ENCODE measurements at regions not wholly inside any gene's neighbourhood (a gene's known extent, or its start where the extent isn't known, plus 50 kb on each side); places are given as distances from the start of the nearest gene placed in this dataset.
A peak's percentile ranks its signal among the peaks of the same experiment; 100 is the strongest.
"Not testable (repeated sequence)": the region's sequence is repeated elsewhere in the genome, so short reads cannot be mapped to it uniquely, and the experiment has no call there.

GRCh38 chr7:67918158-67918557 is 921.5 kb downstream of the TYW1 start:
- DNase-seq, result no peak

- DNase-seq, result no peak
Measured at GRCh38 chr7:67923286-67923685, 926.7 kb downstream of the TYW1 start.

GRCh38 chr7:67928141-67928540 is 931.5 kb downstream of the TYW1 start:
- DNase-seq, result no peak

- not testable (repeated sequence) for DNase-seq
Measured at GRCh38 chr7:67936447-67936846, 939.8 kb downstream of the TYW1 start.

- no peak for DNase-seq
Measured at GRCh38 chr7:67940400-67940799, 943.8 kb downstream of the TYW1 start.

GRCh38 chr7:67947191-67947590 is 950.6 kb downstream of the TYW1 start:
- DNase-seq, result no peak

- DNase-seq, result no peak
Measured at GRCh38 chr7:67947646-67948045, 951.0 kb downstream of the TYW1 start.

GRCh38 chr7:67950321-67951083 is 953.9 kb downstream of the TYW1 start:
- DNase-seq, result no peak

GRCh38 chr7:67955061-67955460 is 958.4 kb downstream of the TYW1 start:
- DNase-seq, result no peak

GRCh38 chr7:67962863-67963262 is 966.2 kb downstream of the TYW1 start:
- DNase-seq, result no peak

- no peak for DNase-seq
Measured at GRCh38 chr7:67976490-67976889, 979.9 kb downstream of the TYW1 start.

- peak in 1 of 2 experiments; percentile 18 for DNase-seq
Measured at GRCh38 chr7:67983486-67983885, 986.9 kb downstream of the TYW1 start.

GRCh38 chr7:67984326-67984725 is 987.7 kb downstream of the TYW1 start:
- no peak for DNase-seq

GRCh38 chr7:67989142-67989541 is 992.5 kb downstream of the TYW1 start:
- no peak for DNase-seq

GRCh38 chr7:67990003-67990402 is 993.4 kb downstream of the TYW1 start:
- DNase-seq, result no peak

- peak in 1 of 2 experiments; percentile 29 for DNase-seq
Measured at GRCh38 chr7:67990716-67991115, 994.1 kb downstream of the TYW1 start.

- no peak for DNase-seq
Measured at GRCh38 chr7:67992287-67992686, 995.7 kb downstream of the TYW1 start.

GRCh38 chr7:68005992-68006391 is 1009.4 kb downstream of the TYW1 start:
- no peak for DNase-seq

- no peak for DNase-seq
Measured at GRCh38 chr7:68006619-68007018, 1010.0 kb downstream of the TYW1 start.

- no peak for DNase-seq
Measured at GRCh38 chr7:68009716-68010115, 1013.1 kb downstream of the TYW1 start.

GRCh38 chr7:68014031-68014736 is 1017.6 kb downstream of the TYW1 start:
- peak in 1 of 2 experiments; percentile 67 for DNase-seq

GRCh38 chr7:68015122-68015977 is 1018.7 kb downstream of the TYW1 start:
- no peak for DNase-seq

- no peak for DNase-seq
Measured at GRCh38 chr7:68015978-68016532, 1019.4 kb downstream of the TYW1 start.

Data from NCI-H524 (cell line).